Lower lobe of right lung (tissue), 2 donors: ENCODE measurements at regions not wholly inside any gene's neighbourhood (a gene's known extent, or its start where the extent isn't known, plus 50 kb on each side); places are given as distances from the start of the nearest gene placed in this dataset.
"Not testable (repeated sequence)": the region's sequence is repeated elsewhere in the genome, so short reads cannot be mapped to it uniquely, and the experiment has no call there.

Experiments
- ATAC-seq, 2 donors: fragments of 200-7000 bp; cut with Tn5 transposase; one replicate each; pipeline ENCODE4 v1.9.1; 2020 to 2022; ENCODE audit warnings: mild to moderate bottlenecking in 2 of 2, moderate library complexity in 2 of 2
- DNase-seq: peaks from one replicate; pipeline ENCODE4 v3.0.0-alpha.2; 2020
- H3K27ac ChIP-seq: fragments of 200-600 bp; one replicate; pipeline ENCODE4 v1.8.0; 2022
- H3K27me3 ChIP-seq: fragments of 200-600 bp; one replicate; pipeline ENCODE4 v1.8.0; 2022; ENCODE audit warnings: low read depth
- H3K36me3 ChIP-seq: fragments of 200-600 bp; one replicate; pipeline ENCODE4 v1.8.0; 2022; ENCODE audit warnings: mild to moderate bottlenecking
- H3K4me1 ChIP-seq: fragments of 200-600 bp; one replicate; pipeline ENCODE4 v1.8.0; 2022
- H3K4me3 ChIP-seq: fragments of 200-600 bp; one replicate; pipeline ENCODE4 v1.8.0; 2022; ENCODE audit warnings: mild to moderate bottlenecking
- H3K9me3 ChIP-seq: fragments of 200-600 bp; one replicate; pipeline ENCODE4 v1.8.0; 2022
- intact Hi-C: fragments of 100-400 bp; cut with DNase I; formaldehyde crosslinking; loops from one replicate; pipeline ENCODE4 v1.11.0; 2022
- TF ChIP-seq, protein P1 (sequence below): fragments of 200-600 bp; IDR thresholded peaks from one replicate; pipeline ENCODE4 v1.8.0; 2022; ENCODE audit warnings: antibody characterized with exemption, mild to moderate bottlenecking
- donor health status: DM: no; HTN: yes; CAD: no; lungs with severe emphysema.

DNA sequence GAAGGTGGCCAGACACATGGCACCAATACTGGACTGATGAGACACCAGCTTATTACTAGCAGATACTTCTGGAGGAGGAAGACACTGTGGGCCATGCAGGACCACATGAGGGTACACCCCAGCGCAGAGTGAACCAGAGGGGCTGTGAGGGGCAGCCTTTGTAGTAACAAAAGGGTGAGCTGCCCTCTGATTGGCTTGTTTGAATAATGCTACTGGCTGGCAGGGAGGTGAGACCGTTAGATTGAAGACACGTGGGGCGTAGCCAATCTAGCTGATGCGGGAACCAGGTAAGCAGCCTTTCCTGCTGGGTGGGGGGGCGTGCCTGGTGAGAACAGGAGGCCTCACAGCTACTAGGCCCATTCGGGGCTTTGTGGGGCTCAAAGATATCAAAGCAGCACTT, 102.8 kb upstream of the SEC14L1 start:
- DNase-seq (no peak), ATAC-seq (no peak)
- no peak overlapping the region for H3K27ac ChIP-seq
- H3K27me3 ChIP-seq: peaks cover 29% of the 10 kb centered on the region
- intact Hi-C loops: no loop called here
- H3K4me3 ChIP-seq: no peak overlapping the region
- no peaks in the 10 kb centered on the region for H3K4me1 ChIP-seq
- no peaks in the 10 kb centered on the region for H3K9me3 ChIP-seq
- TF ChIP-seq, protein P1, sequence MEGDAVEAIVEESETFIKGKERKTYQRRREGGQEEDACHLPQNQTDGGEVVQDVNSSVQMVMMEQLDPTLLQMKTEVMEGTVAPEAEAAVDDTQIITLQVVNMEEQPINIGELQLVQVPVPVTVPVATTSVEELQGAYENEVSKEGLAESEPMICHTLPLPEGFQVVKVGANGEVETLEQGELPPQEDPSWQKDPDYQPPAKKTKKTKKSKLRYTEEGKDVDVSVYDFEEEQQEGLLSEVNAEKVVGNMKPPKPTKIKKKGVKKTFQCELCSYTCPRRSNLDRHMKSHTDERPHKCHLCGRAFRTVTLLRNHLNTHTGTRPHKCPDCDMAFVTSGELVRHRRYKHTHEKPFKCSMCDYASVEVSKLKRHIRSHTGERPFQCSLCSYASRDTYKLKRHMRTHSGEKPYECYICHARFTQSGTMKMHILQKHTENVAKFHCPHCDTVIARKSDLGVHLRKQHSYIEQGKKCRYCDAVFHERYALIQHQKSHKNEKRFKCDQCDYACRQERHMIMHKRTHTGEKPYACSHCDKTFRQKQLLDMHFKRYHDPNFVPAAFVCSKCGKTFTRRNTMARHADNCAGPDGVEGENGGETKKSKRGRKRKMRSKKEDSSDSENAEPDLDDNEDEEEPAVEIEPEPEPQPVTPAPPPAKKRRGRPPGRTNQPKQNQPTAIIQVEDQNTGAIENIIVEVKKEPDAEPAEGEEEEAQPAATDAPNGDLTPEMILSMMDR: no peak
- H3K36me3 ChIP-seq: no peaks in the 10 kb centered on the region

DNA sequence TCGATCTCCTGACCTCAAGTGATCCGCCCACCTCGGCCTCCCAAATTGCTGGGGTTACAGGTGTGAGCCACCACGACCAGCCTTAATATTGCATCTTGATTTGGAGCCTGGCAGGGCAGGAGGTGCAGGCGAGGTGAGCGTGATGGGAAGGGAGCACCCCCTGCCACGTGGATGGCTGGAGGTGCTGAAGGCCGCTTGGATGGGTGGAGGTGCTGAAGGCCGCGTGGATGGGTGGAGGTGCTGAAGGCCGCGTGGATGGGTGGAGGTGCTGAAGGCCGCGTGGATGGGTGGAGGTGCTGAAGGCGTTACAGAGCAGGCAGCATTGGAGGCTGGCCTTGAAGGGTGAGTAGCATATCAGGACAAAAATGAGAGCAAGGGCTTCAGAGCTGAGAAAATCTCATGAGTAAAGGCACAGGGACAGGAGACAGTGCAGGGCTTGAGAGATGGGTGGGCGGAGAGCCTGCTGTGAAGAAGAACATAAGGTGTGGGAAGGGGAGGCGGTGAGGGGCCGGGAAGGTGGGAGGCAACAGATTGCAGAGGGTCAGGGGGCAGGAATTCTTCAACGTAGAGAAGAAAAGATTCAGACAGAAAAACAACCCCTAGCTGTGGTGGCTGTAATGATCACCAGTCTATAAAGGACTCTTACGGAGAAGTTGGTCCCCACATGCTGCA, 101.7 kb upstream of the SEC14L1 start:
- intact Hi-C loops: no loop called here
- TF ChIP-seq, protein P1: no peak
- peaks cover 29% of the 10 kb centered on the region for H3K27me3 ChIP-seq

DNA sequence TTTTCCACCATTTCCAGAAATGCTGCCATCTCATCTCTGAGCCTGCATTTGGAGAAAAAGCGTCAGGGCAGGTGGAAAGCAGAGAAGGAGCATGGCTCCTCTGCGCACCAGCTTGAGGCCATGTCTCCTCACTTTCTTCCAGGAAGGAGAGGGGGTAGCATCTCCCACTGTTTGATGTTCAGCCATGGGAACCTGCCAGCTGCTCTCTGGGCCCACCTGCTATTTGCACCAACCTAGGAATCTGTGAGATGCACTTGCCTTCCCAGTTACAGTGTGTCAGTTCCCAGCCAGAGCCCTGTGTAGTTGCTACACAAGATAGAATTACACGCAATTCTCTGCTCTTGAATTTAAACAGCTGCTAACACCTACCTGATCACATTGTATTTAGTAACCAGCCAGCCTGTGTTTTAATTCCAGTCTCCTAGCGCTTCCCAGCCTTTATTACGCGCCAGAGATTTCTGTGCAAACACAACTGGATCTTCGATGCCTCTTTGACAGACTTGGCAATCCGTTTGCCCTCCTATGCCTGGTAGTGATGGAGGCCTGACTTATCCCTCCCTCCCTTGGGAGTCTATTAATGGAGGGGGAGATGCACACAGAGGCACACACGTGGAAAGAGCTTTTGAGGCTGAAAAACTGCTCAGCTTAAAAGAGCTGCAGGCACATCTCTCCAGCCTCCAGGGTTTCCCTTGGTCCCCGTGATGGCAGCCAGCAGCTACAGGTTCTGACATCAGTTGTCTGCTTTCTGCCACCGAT, 98.1 kb upstream of the SEC14L1 start:
- Histone ChIP-seq H3K4me1 (no peaks in the 10 kb centered on the region), H3K9me3 (no peaks in the 10 kb centered on the region), H3K27ac (no peak overlapping the region), H3K36me3 (no peaks in the 10 kb centered on the region), H3K27me3 (peaks cover 12% of the 10 kb centered on the region), H3K4me3 (no peak overlapping the region)
- intact Hi-C loops: no loop called here
- TF ChIP-seq, protein P1: no peak
- DNase-seq (no peak), ATAC-seq (no peak)

More for the DNA sequence above, 101.7 kb upstream of the SEC14L1 start:
- no peak overlapping the region for H3K4me3 ChIP-seq
- H3K9me3 ChIP-seq: no peaks in the 10 kb centered on the region
- H3K4me1 ChIP-seq: no peaks in the 10 kb centered on the region
- ATAC-seq (no peak), DNase-seq (no peak)
- H3K36me3 ChIP-seq: no peaks in the 10 kb centered on the region
- no peak overlapping the region for H3K27ac ChIP-seq

DNA sequence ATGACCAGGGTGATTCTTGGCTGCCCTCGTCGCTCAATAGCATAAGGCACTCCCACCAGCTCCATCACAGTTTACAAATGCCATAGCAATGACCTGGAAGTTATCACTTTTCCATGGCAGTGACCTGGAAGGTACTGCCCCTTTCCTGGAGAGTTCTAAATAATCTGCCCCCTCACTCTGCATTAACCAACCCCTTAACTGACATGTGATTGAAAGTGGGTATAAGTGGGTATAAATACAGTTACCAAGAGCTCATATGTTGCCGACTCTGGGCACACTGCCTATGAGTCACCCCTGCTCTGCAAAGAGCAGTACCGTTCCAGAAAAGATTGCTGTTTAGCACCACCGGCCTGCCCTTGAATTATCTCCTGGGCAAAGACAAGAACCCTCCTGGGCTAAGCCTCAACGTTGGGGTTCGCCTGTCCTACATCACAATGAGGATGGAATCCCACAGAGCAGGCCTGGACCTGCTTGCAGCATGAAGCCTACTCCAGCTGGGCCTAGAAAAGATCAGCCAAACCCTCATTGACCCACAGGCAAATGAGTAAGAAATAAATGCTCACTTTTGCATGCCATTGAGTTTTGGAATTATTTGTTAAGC, 95.2 kb upstream of the SEC14L1 start:
- no peak for ATAC-seq
- H3K27me3 ChIP-seq: peaks cover 2% of the 10 kb centered on the region
- no peaks in the 10 kb centered on the region for H3K9me3 ChIP-seq
- intact Hi-C loops: no loop called here
- DNase-seq: no peak
- H3K4me3 ChIP-seq: no peak overlapping the region
- no peaks in the 10 kb centered on the region for H3K4me1 ChIP-seq
- no peak overlapping the region for H3K27ac ChIP-seq
- H3K36me3 ChIP-seq: no peaks in the 10 kb centered on the region
- TF ChIP-seq, protein P1: no peak

DNA sequence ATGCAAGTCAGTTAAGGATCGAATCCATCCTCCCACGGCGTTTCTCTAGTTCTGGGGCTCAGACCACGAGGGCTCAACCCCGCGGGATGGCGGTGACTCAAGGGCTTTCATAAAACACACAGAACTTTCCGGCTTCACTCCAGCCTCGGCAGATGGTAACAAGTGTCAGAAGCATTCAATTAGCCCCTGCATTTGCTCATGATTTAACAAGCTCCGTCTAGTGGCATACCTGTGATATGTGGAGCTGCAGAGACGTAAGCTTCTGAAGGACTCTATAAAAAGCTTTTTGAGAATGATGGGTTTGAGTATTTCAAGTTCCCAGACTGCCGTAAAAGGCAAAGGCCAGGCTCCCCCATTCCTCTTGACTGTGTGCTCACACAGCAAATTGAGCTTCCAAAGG, 91.3 kb upstream of the SEC14L1 start:
- peaks cover 37% of the 10 kb centered on the region for H3K27me3 ChIP-seq
- no peaks in the 10 kb centered on the region for H3K9me3 ChIP-seq
- no peak overlapping the region for H3K4me3 ChIP-seq
- ATAC-seq (no peak), DNase-seq (no peak)
- H3K36me3 ChIP-seq: no peaks in the 10 kb centered on the region
- TF ChIP-seq, protein P1: no peak
- intact Hi-C loops: no loop called here
- H3K4me1 ChIP-seq: no peaks in the 10 kb centered on the region
- H3K27ac ChIP-seq: no peak overlapping the region

DNA sequence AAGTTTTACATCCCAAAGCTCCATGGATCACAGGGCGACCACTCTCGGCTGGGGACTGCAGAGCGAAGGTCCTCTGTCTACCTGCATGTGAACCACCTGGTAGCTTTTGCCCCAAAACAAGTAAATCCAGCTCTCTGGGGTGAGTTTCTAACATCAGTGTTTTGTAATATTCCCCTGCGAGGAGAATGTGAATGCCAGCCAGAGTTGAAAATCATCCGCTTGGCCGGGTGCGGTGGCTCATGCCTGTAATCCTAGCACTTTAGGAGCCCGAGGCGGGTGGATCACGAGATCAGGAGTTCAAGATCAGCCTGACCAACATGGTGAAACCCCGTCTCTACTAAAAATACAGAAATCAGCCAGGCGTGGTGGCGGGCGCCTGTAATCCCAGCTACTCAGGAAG, 89.9 kb upstream of the SEC14L1 start:
- H3K27ac ChIP-seq, ATAC-seq, H3K36me3 ChIP-seq, H3K4me1 ChIP-seq, H3K4me3 ChIP-seq, H3K9me3 ChIP-seq, intact Hi-C loops, DNase-seq: not testable (repeated sequence)
- H3K27me3 ChIP-seq: peaks cover 42% of the 10 kb centered on the region
